ENCODE measurements at regions not wholly inside any gene's neighbourhood (a gene's known extent, or its start where the extent isn't known, plus 50 kb on each side); places are given as distances from the start of the nearest gene placed in this dataset.

DNA sequence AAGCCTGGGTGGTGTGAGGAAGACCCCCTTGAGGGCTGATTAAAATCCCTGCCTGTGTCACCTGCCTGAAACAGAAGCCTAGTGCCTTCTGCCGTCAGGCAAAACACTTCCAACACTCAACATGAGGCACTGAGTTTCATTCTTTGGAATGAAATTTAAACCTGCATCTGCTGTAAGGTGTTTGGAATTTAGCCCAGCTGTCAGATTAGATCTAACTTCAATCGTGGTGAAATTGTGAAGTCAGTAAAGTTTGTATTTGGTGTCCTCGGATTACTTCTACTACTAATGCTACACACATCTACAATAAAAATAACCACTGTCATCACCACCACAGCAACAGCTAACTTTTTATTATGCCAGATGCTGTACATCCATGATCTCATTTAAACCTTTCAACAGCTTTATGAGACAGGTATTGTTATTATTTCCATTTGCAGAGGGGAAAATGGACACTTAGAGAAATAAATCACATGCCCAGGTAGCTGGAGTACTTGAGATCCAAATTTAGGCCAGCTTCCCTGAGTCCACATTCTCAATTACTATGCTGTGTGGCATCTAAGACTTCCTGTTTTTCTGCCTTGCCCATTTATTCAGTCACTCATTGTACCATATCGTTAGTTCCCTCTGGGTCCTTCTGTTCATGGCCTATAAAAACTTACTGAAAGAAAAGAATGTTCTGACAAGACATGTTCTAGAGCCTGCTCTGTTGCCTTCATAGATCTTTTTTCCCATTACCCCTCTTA is 98.2 kb upstream of the GCFC2 start:
- TF ChIP-seq REST (IDR thresholded peaks at IDR 0.05; ENCODE audit: low read depth), result no peak
- TF ChIP-seq, protein P1, sequence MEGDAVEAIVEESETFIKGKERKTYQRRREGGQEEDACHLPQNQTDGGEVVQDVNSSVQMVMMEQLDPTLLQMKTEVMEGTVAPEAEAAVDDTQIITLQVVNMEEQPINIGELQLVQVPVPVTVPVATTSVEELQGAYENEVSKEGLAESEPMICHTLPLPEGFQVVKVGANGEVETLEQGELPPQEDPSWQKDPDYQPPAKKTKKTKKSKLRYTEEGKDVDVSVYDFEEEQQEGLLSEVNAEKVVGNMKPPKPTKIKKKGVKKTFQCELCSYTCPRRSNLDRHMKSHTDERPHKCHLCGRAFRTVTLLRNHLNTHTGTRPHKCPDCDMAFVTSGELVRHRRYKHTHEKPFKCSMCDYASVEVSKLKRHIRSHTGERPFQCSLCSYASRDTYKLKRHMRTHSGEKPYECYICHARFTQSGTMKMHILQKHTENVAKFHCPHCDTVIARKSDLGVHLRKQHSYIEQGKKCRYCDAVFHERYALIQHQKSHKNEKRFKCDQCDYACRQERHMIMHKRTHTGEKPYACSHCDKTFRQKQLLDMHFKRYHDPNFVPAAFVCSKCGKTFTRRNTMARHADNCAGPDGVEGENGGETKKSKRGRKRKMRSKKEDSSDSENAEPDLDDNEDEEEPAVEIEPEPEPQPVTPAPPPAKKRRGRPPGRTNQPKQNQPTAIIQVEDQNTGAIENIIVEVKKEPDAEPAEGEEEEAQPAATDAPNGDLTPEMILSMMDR (IDR thresholded peaks at IDR 0.05 in 2 of 3, conservative IDR thresholded peaks at IDR 0.05 in 1 of 3; ENCODE audit: borderline replicate concordance in 1 of 3, insufficient read depth in 1 of 3, low read depth in 2 of 3, low read length in 2 of 3), result no peak
- TF ChIP-seq POLR2A (IDR thresholded peaks at IDR 0.05; ENCODE audit: borderline replicate concordance, extremely low read depth, insufficient read depth, insufficient read length), result no peak
